Sigmoid colon (tissue), 6 donors: ENCODE measurements at regions not wholly inside any gene's neighbourhood (a gene's known extent, or its start where the extent isn't known, plus 50 kb on each side); places are given as distances from the start of the nearest gene placed in this dataset.

Experiments used
- DNase-seq: peaks from one replicate; pipeline ENCODE4 v3.0.0-alpha.2; 2019
- H3K27ac ChIP-seq, 4 donors: fragments of 200-600 bp; sonication (generic); one replicate each; pipeline ENCODE4 v1.5.1; 2016 to 2019; ENCODE audit warnings: mild to moderate bottlenecking in 1 of 4
- H3K27me3 ChIP-seq, 3 donors: fragments of 200-600 bp; sonication (generic); one replicate each; pipeline ENCODE4 v1.5.1; 2019; ENCODE audit warnings: mild to moderate bottlenecking in 1 of 3
- H3K36me3 ChIP-seq, 4 donors: fragments of 200-600 bp; sonication (generic); one replicate each; pipeline ENCODE4 v1.5.1; 2016 to 2019
- H3K4me1 ChIP-seq, 4 donors: fragments of 200-600 bp; sonication (generic); one replicate each; pipeline ENCODE4 v1.5.1; 2017 to 2019
- H3K4me3 ChIP-seq, 4 donors: fragments of 200-600 bp; sonication (generic); one replicate each; pipeline ENCODE4 v1.5.1; 2017 to 2019; ENCODE audit warnings: mild to moderate bottlenecking in 2 of 4, moderate library complexity in 1 of 4
- H3K9me3 ChIP-seq, 4 donors: fragments of 200-600 bp in 3 of 4; sonication (generic) in 3 of 4; one replicate each; pipeline versions ENCODE4 v1.5.1 to v1.6.1; 2013 to 2019
- CTCF ChIP-seq, 4 experiments: fragments of 450-650 bp in 3 of 4; fragments of 200-600 bp in 1 of 4; IDR thresholded peaks; one replicate each; pipeline ENCODE4 v1.5.1; 2016 to 2019; ENCODE audit warnings: antibody characterized with exemption in 4 of 4, mild to moderate bottlenecking in 3 of 4, moderate library complexity in 2 of 4
- EP300 ChIP-seq, 4 donors: sonication (generic); formaldehyde crosslinking; IDR thresholded peaks; one replicate each; pipeline ENCODE4 v1.6.1; 2017; ENCODE audit warnings: antibody characterized with exemption in 4 of 4
- POLR2A ChIP-seq, 2 donors: fragments of 450-650 bp; IDR thresholded peaks; one replicate each; pipeline ENCODE4 v1.6.1; 2016; ENCODE audit warnings: antibody characterized with exemption in 2 of 2, mild to moderate bottlenecking in 2 of 2, moderate library complexity in 2 of 2
- POLR2AphosphoS5 ChIP-seq, 4 donors: sonication (generic); formaldehyde crosslinking; IDR thresholded peaks; one replicate each; pipeline ENCODE4 v1.6.1; 2017; ENCODE audit warnings: antibody characterized with exemption in 4 of 4
- WGBS, 2 donors: extraction: QIAGEN DNeasy Blood & Tissue Kit; methylation state at CpG; one replicate each; pipeline ENCODE4 v1.1.7; 2013; 5-methylcytosine and 5-hydroxymethylcytosine counted together
- intact Hi-C: fragments of 100-400 bp; cut with DNase I; formaldehyde crosslinking; loops from one replicate; pipeline ENCODE4 v1.15.1; 2023
- donor health status: healthy with polysubstance abuse.
- donor health status: healthy.

GRCh38 chr13:85725433-85725832, 73.8 kb downstream of the SLITRK6 start:
- intact Hi-C loops = no loop called here

GRCh38 chr13:85724546-85725432, 74.4 kb downstream of the SLITRK6 start:
- Histone ChIP-seq H3K4me1 (peaks cover 0 to 6% (median 0%) of the 10 kb centered on the region in 4 donors), H3K4me3 (no peak overlapping the region), H3K27me3 (no peaks in the 10 kb centered on the region), H3K9me3 (no peaks in the 10 kb centered on the region), H3K36me3 (no peaks in the 10 kb centered on the region), H3K27ac (no peak overlapping the region)
- intact Hi-C loops = no loop called here
- 68 to 81% methylated on average over 12 of the region's 12 CpGs for WGBS, 2 donors
- DNase-seq = no peak
- TF ChIP-seq POLR2AphosphoS5 (IDR thresholded peaks at IDR 0.05) (no peak), EP300 (IDR thresholded peaks at IDR 0.05) (no peak), POLR2A (IDR thresholded peaks at IDR 0.05) (no peak), CTCF (IDR thresholded peaks at IDR 0.05) (no peak)

More at GRCh38 chr13:85725433-85725832, 73.8 kb downstream of the SLITRK6 start:
- Histone ChIP-seq H3K36me3 (no peaks in the 10 kb centered on the region), H3K4me1 (peaks cover 0 to 6% (median 0%) of the 10 kb centered on the region in 4 donors), H3K27ac (no peak overlapping the region), H3K4me3 (no peak overlapping the region), H3K9me3 (no peaks in the 10 kb centered on the region), H3K27me3 (no peaks in the 10 kb centered on the region)
- no peak for TF ChIP-seq EP300 (IDR thresholded peaks at IDR 0.05)
- no peak for TF ChIP-seq POLR2A (IDR thresholded peaks at IDR 0.05)
- no peak for TF ChIP-seq CTCF (IDR thresholded peaks at IDR 0.05)
- no peak for TF ChIP-seq POLR2AphosphoS5 (IDR thresholded peaks at IDR 0.05)
- DNase-seq = no peak
- 82 to 86% methylated on average over 2 of the region's 2 CpGs for WGBS, 2 donors

- DNase-seq = no peak
- TF ChIP-seq POLR2A (IDR thresholded peaks at IDR 0.05) (no peak), POLR2AphosphoS5 (IDR thresholded peaks at IDR 0.05) (no peak), CTCF (IDR thresholded peaks at IDR 0.05) (no peak), EP300 (IDR thresholded peaks at IDR 0.05) (no peak)
- 91% methylated on average over 1 of the region's 1 CpG for WGBS, 2 donors
- H3K27ac ChIP-seq = no peak overlapping the region
- intact Hi-C loops = no loop called here
- H3K4me1 ChIP-seq = no peaks in the 10 kb centered on the region
- H3K4me3 ChIP-seq = no peak overlapping the region
- no peaks in the 10 kb centered on the region for H3K9me3 ChIP-seq
- no peaks in the 10 kb centered on the region for H3K27me3 ChIP-seq
- no peaks in the 10 kb centered on the region for H3K36me3 ChIP-seq
Observed at GRCh38 chr13:85719749-85720148, 79.5 kb downstream of the SLITRK6 start.

GRCh38 chr13:85717921-85718320, 81.3 kb downstream of the SLITRK6 start:
- Histone ChIP-seq H3K9me3 (no peaks in the 10 kb centered on the region), H3K4me1 (no peaks in the 10 kb centered on the region), H3K36me3 (no peaks in the 10 kb centered on the region), H3K27ac (no peak overlapping the region), H3K4me3 (no peak overlapping the region), H3K27me3 (no peaks in the 10 kb centered on the region)
- WGBS, 2 donors = 92 to 93% methylated on average over 3 of the region's 3 CpGs
- intact Hi-C loops = no loop called here
- no peak for TF ChIP-seq POLR2A (IDR thresholded peaks at IDR 0.05)
- no peak for TF ChIP-seq CTCF (IDR thresholded peaks at IDR 0.05)
- TF ChIP-seq EP300 (IDR thresholded peaks at IDR 0.05) = no peak
- no peak for TF ChIP-seq POLR2AphosphoS5 (IDR thresholded peaks at IDR 0.05)
- no peak for DNase-seq
